Large intestine (tissue), 3 donors: ENCODE measurements at regions not wholly inside any gene's neighbourhood (a gene's known extent, or its start where the extent isn't known, plus 50 kb on each side); places are given as distances from the start of the nearest gene placed in this dataset.

Experiments used
- DNase-seq, 2 donors: peaks; one replicate each; pipeline versions ENCODE4 v3.0.0 to v3.0.0-alpha.2; 2013
- H3K27ac ChIP-seq: one replicate; pipeline ENCODE4 v1.5.1; 2013; ENCODE audit warnings: low read length
- H3K27me3 ChIP-seq: 2 replicates; pipeline ENCODE4 v1.6.1; 2013; ENCODE audit warnings: low read length; ENCODE audit not compliant: control insufficient read depth, insufficient read depth
- H3K36me3 ChIP-seq: 2 replicates; pipeline ENCODE4 v1.6.1; 2013; ENCODE audit warnings: low read length; ENCODE audit not compliant: control insufficient read depth, insufficient read depth
- H3K4me1 ChIP-seq: one replicate; pipeline ENCODE4 v1.6.1; 2013; ENCODE audit warnings: low read length; ENCODE audit not compliant: control insufficient read depth, insufficient read depth
- H3K4me3 ChIP-seq: one replicate; pipeline ENCODE4 v1.5.1; 2013; ENCODE audit warnings: low read length
- H3K9me3 ChIP-seq: one replicate; pipeline ENCODE4 v1.6.1; 2013; ENCODE audit warnings: mild to moderate bottlenecking, low read depth, low read length, moderate library complexity; ENCODE audit not compliant: control insufficient read depth
- WGBS: methylation state at CpG from one replicate; pipeline ENCODE4 v1.1.5; 2013; ENCODE audit warnings: low lambda C conversion rate; ENCODE audit not compliant: insufficient coverage; 5-methylcytosine and 5-hydroxymethylcytosine counted together

DNA sequence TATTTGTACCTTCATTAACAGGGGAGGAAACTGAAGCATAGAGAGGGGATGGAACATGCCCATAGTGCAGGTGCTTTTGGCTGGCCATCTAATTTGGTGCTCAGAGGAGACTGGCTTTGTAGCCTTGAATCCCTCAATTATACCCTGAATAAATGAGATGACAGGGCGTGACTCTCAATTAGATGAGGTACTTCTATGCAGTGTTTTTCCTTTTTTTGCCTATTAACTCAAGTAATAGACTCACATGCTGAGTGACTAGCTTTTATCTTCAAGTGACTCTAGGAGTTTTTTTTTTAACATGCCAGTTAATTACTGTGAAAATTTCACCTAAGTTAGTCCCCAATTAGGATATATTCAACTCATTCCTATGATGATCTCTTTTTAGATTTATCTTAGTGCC is 243.7 kb downstream of the DACT1 start:
- no CpG with 5 or more reads among the region's 1 CpG for WGBS
- Histone ChIP-seq H3K4me1 (no peaks in the 10 kb centered on the region), H3K36me3 (no peaks in the 10 kb centered on the region), H3K27me3 (no peaks in the 10 kb centered on the region), H3K9me3 (no peaks in the 10 kb centered on the region), H3K27ac (no peak overlapping the region), H3K4me3 (no peak overlapping the region)
- DNase-seq, result no peak

- no CpG with 5 or more reads among the region's 4 CpGs for WGBS
- Histone ChIP-seq H3K4me3 (no peak overlapping the region), H3K27me3 (no peaks in the 10 kb centered on the region), H3K9me3 (no peaks in the 10 kb centered on the region), H3K36me3 (no peaks in the 10 kb centered on the region), H3K27ac (no peak overlapping the region), H3K4me1 (no peaks in the 10 kb centered on the region)
- peak in 1 of 2 donors; percentile 4 for DNase-seq
Observed at GRCh38 chr14:58882577-58883018, 244.8 kb downstream of the DACT1 start.

DNA sequence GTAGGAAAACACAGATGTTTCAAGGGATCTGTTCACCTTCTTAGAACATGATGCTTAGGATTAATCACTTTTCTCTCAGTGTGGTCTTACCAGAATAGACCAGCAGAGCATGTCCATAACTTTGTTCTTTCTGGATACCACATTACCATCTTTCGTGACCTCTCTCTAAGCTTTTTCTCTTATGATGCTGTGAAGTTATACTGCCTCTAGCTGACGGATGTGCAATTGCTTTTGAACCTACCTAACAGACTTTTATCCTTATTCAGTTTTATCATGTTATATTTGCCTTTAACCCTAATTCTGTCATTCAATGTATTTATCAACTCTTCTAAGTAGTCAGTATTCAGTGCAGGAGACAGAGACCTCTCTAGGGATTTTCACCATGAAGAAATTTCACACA is 246.7 kb downstream of the DACT1 start:
- Histone ChIP-seq H3K27me3 (no peaks in the 10 kb centered on the region), H3K4me3 (no peak overlapping the region), H3K4me1 (no peaks in the 10 kb centered on the region), H3K27ac (no peak overlapping the region), H3K9me3 (no peaks in the 10 kb centered on the region), H3K36me3 (no peaks in the 10 kb centered on the region)
- DNase-seq, result no peak
- 92% methylated on average over 2 of the region's 2 CpGs for WGBS

GRCh38 chr14:58887931-58888330 is 250.2 kb downstream of the DACT1 start:
- WGBS, result no CpG with 5 or more reads among the region's 2 CpGs
- Histone ChIP-seq H3K36me3 (no peaks in the 10 kb centered on the region), H3K4me3 (no peak overlapping the region), H3K4me1 (no peaks in the 10 kb centered on the region), H3K9me3 (no peaks in the 10 kb centered on the region), H3K27me3 (no peaks in the 10 kb centered on the region), H3K27ac (no peak overlapping the region)
- no peak for DNase-seq

DNA sequence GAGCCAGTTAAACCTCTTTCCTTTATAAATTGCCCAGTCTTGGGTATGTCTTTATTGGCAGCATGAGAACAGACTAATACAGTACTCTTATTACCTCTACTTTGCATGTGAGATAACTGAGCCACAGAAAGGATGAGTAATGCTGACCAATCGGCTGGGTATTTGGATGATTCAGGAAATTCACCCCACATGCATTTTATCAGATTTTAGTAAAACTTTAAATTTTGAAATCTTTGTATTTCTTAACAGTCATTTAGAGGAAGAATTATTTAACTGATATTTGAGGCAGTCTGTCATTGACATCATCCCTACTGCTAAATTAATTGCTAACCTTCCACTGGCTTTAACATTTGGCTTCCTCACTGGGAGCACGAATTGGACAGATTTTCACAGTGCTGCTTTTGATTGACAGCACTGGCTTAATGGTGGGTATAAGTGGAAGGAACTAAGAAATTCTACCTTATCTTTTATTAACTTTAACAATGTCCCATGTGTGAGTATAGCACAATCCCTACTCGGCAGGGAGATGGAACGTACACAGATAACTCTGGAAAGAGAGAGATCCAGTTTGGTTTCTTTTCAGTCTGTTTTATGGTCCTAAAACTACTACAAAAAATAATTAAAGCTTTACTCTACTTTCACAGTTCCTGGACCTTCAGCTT is 261.0 kb downstream of the DACT1 start:
- Histone ChIP-seq H3K36me3 (no peaks in the 10 kb centered on the region), H3K4me1 (no peaks in the 10 kb centered on the region), H3K27me3 (no peaks in the 10 kb centered on the region), H3K9me3 (peaks cover 3% of the 10 kb centered on the region), H3K27ac (no peak overlapping the region), H3K4me3 (no peak overlapping the region)
- DNase-seq, result no peak
- no CpG with 5 or more reads among the region's 4 CpGs for WGBS

GRCh38 chr14:58899317-58899713 is 261.6 kb downstream of the DACT1 start:
- H3K27ac ChIP-seq, result no peak overlapping the region
- WGBS, result 85% methylated on average over 2 of the region's 3 CpGs
- no peaks in the 10 kb centered on the region for H3K27me3 ChIP-seq
- no peak overlapping the region for H3K4me3 ChIP-seq
- no peak for DNase-seq
- H3K36me3 ChIP-seq, result no peaks in the 10 kb centered on the region
- H3K9me3 ChIP-seq, result peaks cover 3% of the 10 kb centered on the region
- no peaks in the 10 kb centered on the region for H3K4me1 ChIP-seq

DNA sequence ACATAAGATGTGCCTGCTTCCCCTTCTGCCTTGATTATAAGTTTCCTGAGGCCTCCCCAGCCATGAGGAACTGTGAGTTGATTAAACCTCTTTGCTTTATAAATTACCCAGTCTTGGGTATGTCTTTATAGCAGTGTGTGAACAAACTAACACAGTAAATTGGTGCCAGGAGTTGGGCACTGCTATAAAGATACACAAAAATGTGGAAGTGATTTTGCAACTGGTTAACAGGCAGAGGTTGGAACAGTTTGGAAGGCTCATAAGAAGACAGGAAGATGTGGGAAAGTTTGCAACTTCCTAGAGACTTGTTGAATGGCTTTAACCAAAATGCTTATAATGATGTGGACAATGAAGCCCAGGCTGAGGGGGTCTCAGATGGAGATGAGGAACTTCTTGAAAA is 264.1 kb downstream of the DACT1 start:
- Histone ChIP-seq H3K27ac (no peak overlapping the region), H3K27me3 (no peaks in the 10 kb centered on the region), H3K4me3 (no peak overlapping the region), H3K9me3 (peaks cover 3% of the 10 kb centered on the region), H3K4me1 (no peaks in the 10 kb centered on the region), H3K36me3 (no peaks in the 10 kb centered on the region)
- DNase-seq, result no peak

DNA sequence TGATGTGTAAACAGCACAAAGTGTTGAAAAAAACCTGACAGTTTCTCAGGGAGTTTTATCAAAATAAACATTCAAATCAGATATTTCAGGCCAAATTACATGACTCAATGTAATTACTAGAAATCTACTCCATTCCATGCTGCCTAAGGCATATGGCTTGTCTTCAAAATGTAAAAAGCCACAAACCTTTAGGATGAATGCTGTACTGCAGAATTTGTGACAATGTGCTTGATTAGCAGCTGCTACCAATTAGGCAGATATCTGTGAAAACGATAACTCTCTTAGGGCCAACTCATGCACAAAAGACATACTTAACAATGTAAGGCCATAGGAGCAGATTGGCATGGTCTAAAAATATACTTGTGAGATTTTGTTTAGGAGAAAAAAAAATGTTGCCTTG is 267.0 kb downstream of the DACT1 start:
- no peaks in the 10 kb centered on the region for H3K27me3 ChIP-seq
- no peak for DNase-seq
- H3K9me3 ChIP-seq, result peaks cover 3% of the 10 kb centered on the region
- H3K36me3 ChIP-seq, result no peaks in the 10 kb centered on the region
- H3K4me3 ChIP-seq, result no peak overlapping the region
- 67% methylated on average over 1 of the region's 1 CpG for WGBS
- H3K4me1 ChIP-seq, result no peaks in the 10 kb centered on the region
- no peak overlapping the region for H3K27ac ChIP-seq

DNA sequence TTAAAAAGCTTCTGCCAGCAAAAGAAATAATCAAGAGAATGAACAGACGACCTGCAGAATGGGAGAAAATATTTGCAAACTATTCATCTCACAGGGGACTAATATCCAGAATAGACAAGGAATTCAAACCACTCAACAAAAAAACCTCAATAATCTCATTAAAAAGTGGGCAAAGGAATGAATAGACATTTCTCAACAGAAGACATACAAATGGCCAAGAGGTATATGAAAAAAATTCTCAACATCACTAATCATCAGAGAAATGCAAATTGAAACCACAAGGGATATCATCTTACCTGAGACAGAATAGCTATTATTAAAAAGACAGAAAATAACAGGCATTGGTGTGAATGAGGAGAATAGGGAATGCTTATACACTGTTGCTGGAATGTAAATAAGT is 270.0 kb downstream of the DACT1 start:
- Histone ChIP-seq H3K27ac (no peak overlapping the region), H3K36me3 (no peaks in the 10 kb centered on the region), H3K4me3 (no peak overlapping the region), H3K27me3 (no peaks in the 10 kb centered on the region), H3K9me3 (peaks cover 1% of the 10 kb centered on the region), H3K4me1 (no peaks in the 10 kb centered on the region)
- DNase-seq, result no peak
- 100% methylated on average over 1 of the region's 1 CpG for WGBS

DNA sequence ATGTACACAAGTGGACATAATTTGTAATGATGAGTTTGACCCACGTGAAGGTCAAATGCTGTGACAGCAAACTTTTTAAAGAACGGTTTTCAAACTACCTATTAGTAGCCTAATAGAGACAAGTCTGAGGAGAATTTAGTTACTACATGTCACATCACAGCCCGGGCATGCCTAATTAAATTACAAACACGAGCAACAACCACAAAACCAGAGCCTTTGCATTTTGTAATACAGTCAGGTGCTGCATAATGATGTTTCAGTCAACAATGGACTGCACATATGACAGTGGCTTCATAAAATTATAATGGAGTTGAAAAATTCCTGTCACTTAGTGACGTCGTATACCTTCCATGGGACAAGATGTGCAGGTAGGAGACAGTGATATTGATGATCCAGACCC is 274.5 kb downstream of the DACT1 start:
- 80% methylated on average over 1 of the region's 6 CpGs for WGBS
- Histone ChIP-seq H3K4me3 (no peak overlapping the region), H3K27ac (no peak overlapping the region), H3K27me3 (no peaks in the 10 kb centered on the region), H3K9me3 (no peaks in the 10 kb centered on the region), H3K36me3 (no peaks in the 10 kb centered on the region), H3K4me1 (no peaks in the 10 kb centered on the region)
- no peak for DNase-seq

DNA sequence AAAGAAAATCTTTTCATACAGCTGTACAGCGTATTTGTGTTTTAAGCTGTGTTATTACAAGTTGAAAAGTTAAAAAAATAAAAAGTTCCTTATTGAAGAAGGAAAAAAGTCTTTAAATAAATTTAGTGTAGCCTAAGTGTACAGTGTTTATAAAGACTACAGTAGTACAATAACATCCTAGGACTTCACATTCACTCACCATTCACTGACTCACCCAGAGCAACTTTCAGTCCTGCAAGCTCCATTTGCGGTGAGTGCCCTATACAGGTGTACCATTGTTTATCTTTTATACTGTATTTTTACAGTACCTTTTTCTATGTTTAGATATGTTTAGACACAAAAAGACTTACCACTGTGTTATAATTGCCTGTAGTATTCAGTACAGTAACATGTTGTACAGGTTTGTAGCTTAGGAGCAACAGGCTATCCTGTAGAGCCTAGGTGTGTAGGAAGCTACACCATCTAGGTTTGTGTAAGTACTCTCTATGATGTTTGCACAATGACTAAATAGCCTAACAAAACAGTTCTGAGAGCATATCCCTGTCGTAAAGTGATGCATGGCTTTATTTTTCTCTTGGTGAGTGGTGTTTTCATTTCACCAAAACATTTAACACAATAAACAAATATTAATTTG is 275.2 kb downstream of the DACT1 start:
- Histone ChIP-seq H3K27ac (no peak overlapping the region), H3K4me1 (no peaks in the 10 kb centered on the region), H3K4me3 (no peak overlapping the region), H3K36me3 (no peaks in the 10 kb centered on the region), H3K9me3 (no peaks in the 10 kb centered on the region), H3K27me3 (no peaks in the 10 kb centered on the region)
- DNase-seq, result no peak
- 67% methylated on average over 2 of the region's 3 CpGs for WGBS
